PC-3 (cell line): ENCODE measurements at regions not wholly inside any gene's neighbourhood (a gene's known extent, or its start where the extent isn't known, plus 50 kb on each side); places are given as distances from the start of the nearest gene placed in this dataset.

Source experiments
- ATAC-seq: fragments of 200-7000 bp; cut with Tn5 transposase; 2 replicates; pipeline ENCODE4 v1.9.1; 2020; ENCODE audit warnings: mild to moderate bottlenecking, moderate library complexity
- BruUV-seq: library from RNA; stranded (reverse); fragments of 400-500 nt; replicated peaks from 2 replicates; lab custom pipeline; 2021; lab: Mats Ljungman, UMichigan
- CTCF ChIA-PET: fragments of 300-600 bp; sonication (Branson Sonifier 250); formaldehyde crosslinking; loops from one replicate; lab custom pipeline; 2022; ENCODE audit warnings: antibody characterized with exemption; lab: Charles Lee
- POLR2A ChIA-PET: fragments of 300-600 bp; sonication (Branson Sonifier 250); formaldehyde crosslinking; loops from one replicate; lab custom pipeline; 2022; ENCODE audit warnings: antibody characterized with exemption; ENCODE audit not compliant: unreplicated experiment; lab: Charles Lee
- DNase-seq: peaks from one replicate; pipeline ENCODE4 v3.0.0-alpha.2; 2015
- H2AFZ ChIP-seq: fragments of 300-600 bp; sonication (generic); 2 replicates; pipeline ENCODE4 v1.6.0; 2016; ENCODE audit warnings: antibody characterized with exemption, low read length
- H3F3A ChIP-seq: fragments of 300-600 bp; sonication (generic); one replicate; pipeline ENCODE4 v1.6.0; 2017; ENCODE audit warnings: antibody characterized with exemption, low read length, control low read depth, mild to moderate bottlenecking; ENCODE audit not compliant: unreplicated experiment
- H3K27ac ChIP-seq: fragments of 300-600 bp; sonication (generic); 2 replicates; pipeline ENCODE4 v1.5.1; 2016; ENCODE audit warnings: mild to moderate bottlenecking, low read length
- H3K27me3 ChIP-seq: fragments of 300-600 bp; sonication (generic); 2 replicates; pipeline ENCODE4 v1.6.1; 2016; ENCODE audit warnings: low read length, mixed read lengths
- H3K36me3 ChIP-seq: fragments of 300-600 bp; sonication (generic); 2 replicates; pipeline ENCODE4 v1.6.1; 2016; ENCODE audit warnings: low read depth, mixed run types, low read length, mixed read lengths
- H3K4me1 ChIP-seq: fragments of 300-600 bp; sonication (generic); 2 replicates; pipeline ENCODE4 v1.5.1; 2016; ENCODE audit warnings: low read length; ENCODE audit not compliant: insufficient read depth
- H3K4me2 ChIP-seq: fragments of 300-600 bp; sonication (generic); 2 replicates; pipeline ENCODE4 v1.6.0; 2016; ENCODE audit warnings: low read length
- H3K4me3 ChIP-seq: fragments of 300-600 bp; sonication (generic); 2 replicates; pipeline ENCODE4 v1.5.1; 2016; ENCODE audit warnings: mild to moderate bottlenecking, low read length, mixed read lengths
- H3K79me2 ChIP-seq: fragments of 300-600 bp; sonication (generic); 2 replicates; pipeline ENCODE4 v1.6.1; 2017; ENCODE audit warnings: low read length, mixed read lengths
- H3K9ac ChIP-seq: fragments of 300-600 bp; sonication (generic); 2 replicates; pipeline ENCODE4 v1.6.0; 2016; ENCODE audit warnings: mild to moderate bottlenecking, low read length
- H3K9me2 ChIP-seq: fragments of 300-600 bp; sonication (generic); replicated peaks from 2 replicates; pipeline ENCODE4 v1.6.1; 2016; ENCODE audit warnings: mixed run types, low read length, mixed read lengths
- H3K9me3 ChIP-seq: fragments of 300-600 bp; sonication (generic); 2 replicates; pipeline ENCODE4 v1.6.1; 2016; ENCODE audit warnings: low read length, mixed read lengths
- H4K20me1 ChIP-seq: fragments of 300-600 bp; sonication (generic); 2 replicates; pipeline ENCODE4 v1.6.1; 2016; ENCODE audit warnings: low read length, mixed read lengths
- EZH2 ChIP-seq: fragments of 300-600 bp; sonication (generic); IDR thresholded peaks from one replicate; pipeline ENCODE4 v1.6.1; 2017; ENCODE audit warnings: antibody characterized with exemption, mild to moderate bottlenecking, low read length; ENCODE audit not compliant: unreplicated experiment
- EZH2phosphoT487 ChIP-seq: fragments of 300-600 bp; sonication (generic); IDR thresholded peaks from 2 replicates; pipeline ENCODE4 v1.6.1; 2018; ENCODE audit warnings: mild to moderate bottlenecking, antibody characterized with exemption, low read length, borderline replicate concordance
- intact Hi-C: fragments of 100-400 bp; cut with micrococcal nuclease; formaldehyde crosslinking; loops from 2 replicates; pipeline ENCODE4 v1.9.0; 2023
- TF ChIP-seq, protein P1 (sequence below): fragments of 300-600 bp; sonication (generic); conservative IDR thresholded peaks from 2 replicates; pipeline ENCODE4 v1.5.1; 2017; ENCODE audit warnings: antibody characterized with exemption, low read depth, mild to moderate bottlenecking, low read length

DNA sequence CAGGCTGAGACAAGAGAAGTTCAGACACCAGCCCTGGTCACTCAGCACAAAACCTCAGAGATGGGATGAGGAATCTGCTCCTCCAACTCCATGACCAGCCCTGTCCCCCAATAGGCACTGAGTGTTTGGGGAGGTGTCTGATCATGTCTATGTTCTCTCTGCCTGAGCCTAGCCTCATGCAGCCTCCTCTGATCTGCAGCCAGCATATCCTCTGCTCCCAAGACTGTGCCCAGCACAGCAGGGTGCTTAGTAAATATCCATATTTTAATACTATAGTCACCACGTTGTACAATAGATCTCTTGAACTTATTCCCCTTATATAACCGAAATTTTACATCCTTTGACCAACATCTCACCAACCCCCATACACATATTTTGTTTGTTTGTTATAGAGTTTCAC is 202.9 kb downstream of the MATN1 start:
- no peaks in the 10 kb centered on the region for H3F3A ChIP-seq
- H3K4me3 ChIP-seq = no peak overlapping the region
- BruUV-seq = no TSS peak
- H3K27me3 ChIP-seq = no peaks in the 10 kb centered on the region
- H3K4me2 ChIP-seq = no peak overlapping the region
- no peak for TF ChIP-seq EZH2phosphoT487
- TF ChIP-seq, protein P1, sequence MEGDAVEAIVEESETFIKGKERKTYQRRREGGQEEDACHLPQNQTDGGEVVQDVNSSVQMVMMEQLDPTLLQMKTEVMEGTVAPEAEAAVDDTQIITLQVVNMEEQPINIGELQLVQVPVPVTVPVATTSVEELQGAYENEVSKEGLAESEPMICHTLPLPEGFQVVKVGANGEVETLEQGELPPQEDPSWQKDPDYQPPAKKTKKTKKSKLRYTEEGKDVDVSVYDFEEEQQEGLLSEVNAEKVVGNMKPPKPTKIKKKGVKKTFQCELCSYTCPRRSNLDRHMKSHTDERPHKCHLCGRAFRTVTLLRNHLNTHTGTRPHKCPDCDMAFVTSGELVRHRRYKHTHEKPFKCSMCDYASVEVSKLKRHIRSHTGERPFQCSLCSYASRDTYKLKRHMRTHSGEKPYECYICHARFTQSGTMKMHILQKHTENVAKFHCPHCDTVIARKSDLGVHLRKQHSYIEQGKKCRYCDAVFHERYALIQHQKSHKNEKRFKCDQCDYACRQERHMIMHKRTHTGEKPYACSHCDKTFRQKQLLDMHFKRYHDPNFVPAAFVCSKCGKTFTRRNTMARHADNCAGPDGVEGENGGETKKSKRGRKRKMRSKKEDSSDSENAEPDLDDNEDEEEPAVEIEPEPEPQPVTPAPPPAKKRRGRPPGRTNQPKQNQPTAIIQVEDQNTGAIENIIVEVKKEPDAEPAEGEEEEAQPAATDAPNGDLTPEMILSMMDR = no peak
- TF ChIP-seq EZH2 = no peak
- no peaks in the 10 kb centered on the region for H3K36me3 ChIP-seq
- no peaks in the 10 kb centered on the region for H3K79me2 ChIP-seq
- peaks cover 5% of the 10 kb centered on the region; the same call in 1 of the 2 replicates for H3K4me1 ChIP-seq
- H3K27ac ChIP-seq = no peak overlapping the region
- no peaks in the 10 kb centered on the region for H3K9me3 ChIP-seq
- CTCF ChIA-PET = no interaction called here
- no peaks in the 10 kb centered on the region for H4K20me1 ChIP-seq
- intact Hi-C loops = no loop called here
- no peak for ATAC-seq
- no peak for DNase-seq
- H3K9ac ChIP-seq = no peak overlapping the region
- H2AFZ ChIP-seq = no peak overlapping the region
- POLR2A ChIA-PET = no interaction called here
- H3K9me2 ChIP-seq = no peaks in the 10 kb centered on the region

DNA sequence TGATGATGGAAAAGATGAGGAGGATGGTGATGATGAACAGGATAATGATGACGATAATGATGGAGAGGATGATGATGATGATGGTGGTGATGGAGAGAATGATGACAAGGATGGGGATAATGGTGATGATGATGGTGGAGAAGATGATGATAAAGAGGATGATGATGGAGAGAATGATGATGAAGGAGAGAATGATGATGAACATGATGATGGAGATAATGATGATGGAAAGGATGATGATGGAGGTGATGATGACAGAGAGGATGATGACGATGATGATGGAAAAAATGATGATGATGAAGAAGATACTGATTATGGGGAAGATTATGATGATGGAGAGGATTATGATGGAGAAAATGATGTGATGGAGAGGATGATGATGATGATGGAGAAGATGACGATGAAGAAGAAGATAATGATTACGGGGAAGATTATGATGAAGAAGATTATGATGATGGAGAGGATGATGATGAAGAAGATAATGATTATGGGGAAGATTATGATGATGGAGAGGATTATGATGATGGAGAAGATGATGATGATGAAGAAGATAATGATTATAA is 204.1 kb downstream of the MATN1 start:
- ChIA-PET CTCF (no interaction called here), POLR2A (no interaction called here)
- H3F3A ChIP-seq = no peaks in the 10 kb centered on the region
- no peak overlapping the region for H3K9ac ChIP-seq
- no peak overlapping the region for H3K4me2 ChIP-seq
- no peaks in the 10 kb centered on the region for H3K9me3 ChIP-seq
- no peak for ATAC-seq
- H3K27ac ChIP-seq = no peak overlapping the region
- no peak overlapping the region for H3K4me3 ChIP-seq
- peaks cover 5% of the 10 kb centered on the region; the same call in 1 of the 2 replicates for H3K4me1 ChIP-seq
- H2AFZ ChIP-seq = no peak overlapping the region
- H3K9me2 ChIP-seq = no peaks in the 10 kb centered on the region
- DNase-seq = no peak
- TF ChIP-seq, protein P1 = no peak
- TF ChIP-seq EZH2phosphoT487 (no peak), EZH2 (no peak)
- no peaks in the 10 kb centered on the region; the same call in 1 of the 2 replicates for H3K27me3 ChIP-seq
- no peaks in the 10 kb centered on the region for H3K79me2 ChIP-seq
- BruUV-seq = no TSS peak
- no peaks in the 10 kb centered on the region for H3K36me3 ChIP-seq
- intact Hi-C loops = no loop called here
- H4K20me1 ChIP-seq = no peaks in the 10 kb centered on the region

DNA sequence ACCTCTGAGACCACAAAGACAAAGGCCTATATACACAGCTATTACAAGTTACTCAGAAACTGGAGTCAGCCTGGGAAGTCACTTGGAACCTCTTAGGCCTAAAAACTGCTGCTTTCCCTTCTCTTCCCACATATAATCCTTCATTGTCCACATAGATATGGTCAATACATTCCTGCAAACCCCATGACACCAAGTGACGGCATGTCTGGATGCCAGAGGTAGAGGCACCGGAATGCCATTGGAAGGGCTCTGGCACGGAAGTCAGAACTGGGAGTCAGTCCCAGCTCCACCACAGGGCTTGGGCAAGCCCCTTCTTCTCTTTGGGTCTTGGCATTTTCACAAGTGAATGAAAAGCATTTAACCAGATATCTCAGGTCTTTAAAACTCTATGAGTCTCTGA is 204.7 kb downstream of the MATN1 start:
- H3K79me2 ChIP-seq = no peaks in the 10 kb centered on the region
- ChIA-PET POLR2A (no interaction called here), CTCF (no interaction called here)
- ATAC-seq (no peak), DNase-seq (no peak)
- no peak overlapping the region for H3K4me3 ChIP-seq
- no peaks in the 10 kb centered on the region for H3F3A ChIP-seq
- H4K20me1 ChIP-seq = no peaks in the 10 kb centered on the region
- H2AFZ ChIP-seq = no peak overlapping the region
- H3K9me2 ChIP-seq = no peaks in the 10 kb centered on the region
- H3K27me3 ChIP-seq = no peaks in the 10 kb centered on the region; the same call in 1 of the 2 replicates
- H3K36me3 ChIP-seq = no peaks in the 10 kb centered on the region
- intact Hi-C loops = no loop called here
- H3K4me2 ChIP-seq = no peak overlapping the region
- BruUV-seq = no TSS peak
- H3K27ac ChIP-seq = no peak overlapping the region
- H3K4me1 ChIP-seq = peaks cover 5% of the 10 kb centered on the region; the same call in 1 of the 2 replicates
- H3K9me3 ChIP-seq = no peaks in the 10 kb centered on the region
- TF ChIP-seq, protein P1 = no peak
- no peak for TF ChIP-seq EZH2phosphoT487
- no peak overlapping the region for H3K9ac ChIP-seq
